Neural progenitor cell (in vitro differentiated cells): ENCODE measurements at regions not wholly inside any gene's neighbourhood (a gene's known extent, or its start where the extent isn't known, plus 50 kb on each side); places are given as distances from the start of the nearest gene placed in this dataset.

Experiments
- CTCF ChIP-seq: fragments of 200-600 bp; sonication (generic); IDR thresholded peaks from 2 replicates; pipeline ENCODE4 v1.5.1; 2017; ENCODE audit warnings: antibody characterized with exemption, mild to moderate bottlenecking
- EZH2 ChIP-seq: fragments of 200-600 bp; sonication (generic); IDR thresholded peaks from 2 replicates; pipeline ENCODE4 v1.6.1; 2017; ENCODE audit warnings: antibody characterized with exemption, mild to moderate bottlenecking, moderate library complexity
- EZH2phosphoT487 ChIP-seq: fragments of 200-600 bp; sonication (generic); IDR thresholded peaks from 2 replicates; pipeline ENCODE4 v1.6.1; 2017; ENCODE audit warnings: antibody characterized with exemption

DNA sequence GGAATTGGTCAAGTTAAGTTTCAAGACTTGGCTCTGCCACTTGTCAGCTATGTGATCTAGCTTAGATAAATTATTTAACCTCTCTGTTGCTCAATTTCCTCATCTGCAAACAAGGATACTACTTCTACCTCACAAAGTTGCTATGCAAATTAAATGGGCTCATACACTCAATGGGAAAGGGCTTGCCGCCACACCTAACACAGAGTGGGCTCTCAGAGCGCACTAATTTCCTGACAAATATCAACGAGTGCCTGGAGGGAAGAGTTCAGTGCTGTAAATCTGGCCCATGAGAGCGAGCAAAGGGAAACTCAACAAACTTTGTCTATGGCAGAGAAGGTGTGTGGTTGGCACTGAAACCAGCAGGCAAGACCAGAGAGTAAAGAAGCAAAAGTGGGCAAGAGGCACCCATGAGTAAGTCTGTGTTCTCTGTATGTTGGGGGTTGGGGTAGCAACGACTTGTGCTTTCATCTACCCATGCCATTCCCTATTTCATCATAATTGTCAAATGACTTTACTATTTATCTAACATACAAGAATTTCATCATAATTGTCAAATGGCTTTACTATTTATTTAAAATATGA, 60.7 kb upstream of the PHF21A start:
- TF ChIP-seq EZH2, result no peak
- no peak for TF ChIP-seq CTCF
- TF ChIP-seq EZH2phosphoT487, result no peak
